Tibial artery (tissue), 4 donors: ENCODE measurements at regions not wholly inside any gene's neighbourhood (a gene's known extent, or its start where the extent isn't known, plus 50 kb on each side); places are given as distances from the start of the nearest gene placed in this dataset.

Source experiments
- DNase-seq, 2 donors: peaks; one replicate each; pipeline ENCODE4 v3.0.0-alpha.2; 2019
- H3K27ac ChIP-seq, 2 donors: fragments of 200-600 bp; sonication (generic) in 1 of 2; 1 replicate in 1 of 2; 2 replicates in 1 of 2; pipeline ENCODE4 v1.5.1; 2018 to 2019; ENCODE audit warnings: mild to moderate bottlenecking in 1 of 2
- H3K27me3 ChIP-seq, 2 donors: fragments of 200-600 bp; sonication (generic) in 1 of 2; one replicate each; pipeline versions ENCODE4 v1.5.1 to v1.6.0; 2016 to 2019
- H3K36me3 ChIP-seq, 3 donors: fragments of 200-600 bp; sonication (generic) in 2 of 3; one replicate each; pipeline ENCODE4 v1.5.1; 2016 to 2019; ENCODE audit warnings: mild to moderate bottlenecking in 2 of 3
- H3K4me1 ChIP-seq, 4 donors: fragments of 200-600 bp; sonication (generic) in 2 of 4; 1 replicate in 3 of 4; 2 replicates in 1 of 4; pipeline ENCODE4 v1.5.1; 2016 to 2019
- H3K4me3 ChIP-seq, 2 donors: fragments of 200-600 bp; sonication (generic) in 1 of 2; 1 replicate in 1 of 2; 2 replicates in 1 of 2; pipeline ENCODE4 v1.5.1; 2018 to 2019; ENCODE audit warnings: mild to moderate bottlenecking in 2 of 2
- H3K9me3 ChIP-seq, 3 donors: fragments of 200-600 bp; sonication (generic) in 1 of 3; one replicate each; pipeline ENCODE4 v1.5.1; 2016 to 2019
- intact Hi-C: fragments of 100-400 bp; cut with DNase I; formaldehyde crosslinking; loops from one replicate; pipeline ENCODE4 v1.15.0; 2023; ENCODE audit warnings: low total_unique reads
- TF ChIP-seq, protein P1 (sequence below), 2 experiments: fragments of 200-600 bp in 1 of 2; fragments of 450-650 bp in 1 of 2; IDR thresholded peaks; one replicate each; pipeline ENCODE4 v1.5.1; 2017 to 2019; ENCODE audit warnings: antibody characterized with exemption in 2 of 2, mild to moderate bottlenecking in 1 of 2, moderate library complexity in 1 of 2

DNA sequence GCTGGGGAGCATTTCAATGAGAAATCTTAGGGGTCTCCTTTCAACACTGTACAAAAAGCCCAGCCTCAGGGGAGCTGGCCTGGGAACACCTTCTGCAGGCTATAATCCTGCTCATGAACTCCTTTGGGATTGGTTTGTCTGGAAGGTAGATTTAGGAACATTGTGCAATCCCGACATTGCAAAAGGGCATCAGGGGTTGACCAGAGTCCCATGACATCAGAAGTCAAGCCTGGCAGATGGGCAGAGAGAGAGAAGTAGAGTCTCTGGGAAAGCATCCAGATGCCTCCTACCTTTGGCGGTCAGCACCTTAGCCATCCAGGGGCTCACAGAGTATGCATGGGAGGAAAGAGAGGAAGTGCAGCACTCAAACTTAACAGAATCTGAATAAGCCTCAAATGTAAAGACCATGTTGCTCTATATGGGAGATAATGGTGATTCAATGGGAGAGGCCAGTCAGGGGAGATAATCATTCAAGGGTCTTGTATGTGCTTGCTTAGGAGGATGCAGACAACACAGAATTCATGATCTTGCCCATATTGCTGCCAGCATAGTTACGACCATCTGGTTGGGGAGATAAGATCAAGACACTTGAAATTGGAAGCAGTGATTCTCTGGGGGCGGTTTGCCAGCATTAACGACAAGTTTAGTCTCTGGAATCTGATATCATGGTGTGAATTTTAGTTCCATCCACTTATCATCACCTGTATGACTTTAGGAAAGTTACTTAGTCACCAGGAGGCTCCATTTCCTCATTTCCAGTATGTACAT lies 58.3 kb upstream of the UPP2 start:
- H3K27me3 ChIP-seq, result no peaks in the 10 kb centered on the region
- intact Hi-C loops, result no loop called here
- no peaks in the 10 kb centered on the region for H3K36me3 ChIP-seq
- DNase-seq, result no peak
- TF ChIP-seq, protein P1, sequence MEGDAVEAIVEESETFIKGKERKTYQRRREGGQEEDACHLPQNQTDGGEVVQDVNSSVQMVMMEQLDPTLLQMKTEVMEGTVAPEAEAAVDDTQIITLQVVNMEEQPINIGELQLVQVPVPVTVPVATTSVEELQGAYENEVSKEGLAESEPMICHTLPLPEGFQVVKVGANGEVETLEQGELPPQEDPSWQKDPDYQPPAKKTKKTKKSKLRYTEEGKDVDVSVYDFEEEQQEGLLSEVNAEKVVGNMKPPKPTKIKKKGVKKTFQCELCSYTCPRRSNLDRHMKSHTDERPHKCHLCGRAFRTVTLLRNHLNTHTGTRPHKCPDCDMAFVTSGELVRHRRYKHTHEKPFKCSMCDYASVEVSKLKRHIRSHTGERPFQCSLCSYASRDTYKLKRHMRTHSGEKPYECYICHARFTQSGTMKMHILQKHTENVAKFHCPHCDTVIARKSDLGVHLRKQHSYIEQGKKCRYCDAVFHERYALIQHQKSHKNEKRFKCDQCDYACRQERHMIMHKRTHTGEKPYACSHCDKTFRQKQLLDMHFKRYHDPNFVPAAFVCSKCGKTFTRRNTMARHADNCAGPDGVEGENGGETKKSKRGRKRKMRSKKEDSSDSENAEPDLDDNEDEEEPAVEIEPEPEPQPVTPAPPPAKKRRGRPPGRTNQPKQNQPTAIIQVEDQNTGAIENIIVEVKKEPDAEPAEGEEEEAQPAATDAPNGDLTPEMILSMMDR (IDR thresholded peaks at IDR 0.05), result no peak
- H3K9me3 ChIP-seq, result no peaks in the 10 kb centered on the region
- H3K27ac ChIP-seq, result no peak overlapping the region
- H3K4me1 ChIP-seq, result no peaks in the 10 kb centered on the region
- no peak overlapping the region for H3K4me3 ChIP-seq

DNA sequence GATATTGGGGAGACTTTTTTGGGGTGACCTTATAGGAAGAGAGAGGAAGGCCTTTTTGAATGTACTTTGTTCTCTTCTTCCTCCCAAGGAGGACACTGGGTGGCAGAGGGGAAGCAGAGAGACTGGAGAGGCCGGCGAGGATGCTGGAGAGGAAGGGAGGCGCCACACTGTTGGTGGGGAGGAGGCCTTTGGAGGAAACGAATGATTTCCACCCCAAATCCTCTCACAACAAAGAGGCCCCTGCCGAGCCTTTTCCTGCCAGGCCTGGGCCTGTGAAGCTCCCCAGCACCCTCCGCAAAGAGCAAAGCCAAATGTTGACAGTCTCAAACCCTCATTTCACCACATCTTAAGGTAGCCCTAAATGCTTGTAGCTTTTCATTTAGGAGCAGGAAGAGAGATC lies 59.0 kb upstream of the UPP2 start:
- intact Hi-C loops, result no loop called here
- TF ChIP-seq, protein P1 (IDR thresholded peaks at IDR 0.05), result no peak
- no peak for DNase-seq
- no peaks in the 10 kb centered on the region for H3K4me1 ChIP-seq
- H3K27ac ChIP-seq, result no peak overlapping the region
- no peaks in the 10 kb centered on the region for H3K36me3 ChIP-seq
- H3K9me3 ChIP-seq, result no peaks in the 10 kb centered on the region
- no peaks in the 10 kb centered on the region for H3K27me3 ChIP-seq
- H3K4me3 ChIP-seq, result no peak overlapping the region

DNA sequence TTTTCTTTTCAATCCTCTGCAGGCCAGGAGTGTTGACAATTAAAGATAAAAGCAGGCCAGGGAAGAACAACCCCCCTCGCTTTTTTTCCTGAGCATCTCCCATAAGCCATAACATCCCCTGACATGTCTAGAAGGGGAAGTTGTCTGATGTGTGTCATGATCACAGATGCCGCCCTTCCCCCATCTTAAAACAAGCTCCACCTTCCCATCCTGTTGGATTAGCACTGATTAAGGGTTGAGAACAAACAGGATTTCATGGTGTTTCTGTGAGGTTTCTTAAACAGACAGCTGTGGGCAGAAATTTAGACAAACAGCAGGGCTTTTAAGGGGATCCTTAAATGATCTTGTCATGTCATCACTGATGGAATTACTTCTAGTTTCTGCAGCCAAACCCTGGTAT lies 59.4 kb upstream of the UPP2 start:
- H3K36me3 ChIP-seq, result no peaks in the 10 kb centered on the region
- H3K4me3 ChIP-seq, result no peak overlapping the region
- H3K27me3 ChIP-seq, result no peaks in the 10 kb centered on the region
- no peak for DNase-seq
- H3K9me3 ChIP-seq, result no peaks in the 10 kb centered on the region
- intact Hi-C loops, result no loop called here
- no peaks in the 10 kb centered on the region for H3K4me1 ChIP-seq
- TF ChIP-seq, protein P1 (IDR thresholded peaks at IDR 0.05), result no peak
- H3K27ac ChIP-seq, result no peak overlapping the region

DNA sequence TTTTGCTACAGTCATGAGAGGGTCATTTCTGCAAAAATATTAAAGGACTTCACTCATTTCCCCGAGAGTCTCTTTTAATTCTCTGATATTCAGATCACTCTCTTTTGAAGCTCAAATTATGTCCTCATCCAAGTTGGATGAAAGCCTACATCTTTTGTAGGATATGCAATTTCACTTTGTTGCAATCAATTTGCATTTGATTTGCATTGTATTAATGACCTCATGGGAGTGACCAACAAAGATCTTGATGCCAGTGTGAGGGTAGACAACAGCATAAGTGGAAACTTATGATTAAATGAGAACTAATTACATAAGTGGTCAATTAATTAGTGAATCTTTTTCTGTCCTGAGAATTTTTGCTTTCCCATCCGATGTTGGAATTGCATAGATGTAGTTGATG lies 60.3 kb upstream of the UPP2 start:
- TF ChIP-seq, protein P1 (IDR thresholded peaks at IDR 0.05), result no peak
- intact Hi-C loops, result no loop called here
- Histone ChIP-seq H3K9me3 (no peaks in the 10 kb centered on the region), H3K4me1 (no peaks in the 10 kb centered on the region), H3K36me3 (no peaks in the 10 kb centered on the region), H3K4me3 (no peak overlapping the region), H3K27me3 (no peaks in the 10 kb centered on the region), H3K27ac (no peak overlapping the region)
- DNase-seq, result no peak

DNA sequence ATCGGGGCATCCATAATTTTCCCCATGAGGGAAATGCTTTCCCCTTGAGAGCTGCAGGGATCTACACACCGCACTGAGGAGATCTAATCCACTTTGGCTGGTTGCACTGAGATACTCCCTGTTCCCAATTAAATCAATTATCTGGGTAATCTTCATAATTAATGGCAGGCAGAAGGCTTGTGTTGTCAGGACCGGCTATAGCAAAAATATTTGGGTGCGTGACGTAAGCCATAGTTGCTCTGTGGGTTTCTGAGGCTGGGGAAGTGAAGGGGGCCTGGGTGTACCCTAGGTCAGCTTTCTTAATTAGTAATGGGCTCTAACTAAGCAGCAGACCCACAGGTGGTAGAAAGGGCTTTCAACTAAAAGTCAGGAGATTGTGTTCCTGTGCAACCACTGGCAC lies 62.8 kb upstream of the UPP2 start:
- no peak overlapping the region for H3K27ac ChIP-seq
- intact Hi-C loops, result no loop called here

More for the DNA sequence above, 62.8 kb upstream of the UPP2 start:
- Histone ChIP-seq H3K36me3 (no peaks in the 10 kb centered on the region), H3K4me3 (no peak overlapping the region), H3K9me3 (no peaks in the 10 kb centered on the region), H3K4me1 (no peaks in the 10 kb centered on the region), H3K27me3 (no peaks in the 10 kb centered on the region)
- TF ChIP-seq, protein P1 (IDR thresholded peaks at IDR 0.05), result no peak
- no peak for DNase-seq
